ENCODE measurements at regions not wholly inside any gene's neighbourhood (a gene's known extent, or its start where the extent isn't known, plus 50 kb on each side); places are given as distances from the start of the nearest gene placed in this dataset.
A peak's percentile ranks its signal among the peaks of the same experiment; 100 is the strongest.

DNA sequence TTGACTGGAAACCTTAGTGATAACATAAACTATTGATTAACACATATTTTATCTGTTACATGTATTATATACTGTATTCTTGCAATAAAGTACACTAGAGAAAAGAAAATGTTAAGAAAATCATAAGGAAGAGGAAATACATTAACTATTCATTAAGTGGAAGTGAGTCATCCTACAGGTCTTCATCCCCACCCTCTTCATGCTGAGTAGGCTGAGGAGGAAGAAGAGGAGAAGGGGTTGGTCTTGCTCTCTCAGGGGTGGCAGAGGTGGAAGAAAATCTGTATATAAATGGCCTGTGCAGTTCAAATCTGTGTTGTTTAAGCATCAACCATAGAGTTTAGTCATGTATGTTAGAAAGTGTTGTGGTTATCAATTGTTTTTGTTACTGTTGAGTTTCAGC lies 66.1 kb upstream of the CHODL start:
- Histone ChIP-seq H3K4me2 (ENCODE audit: insufficient read depth in 1 of 2, low read depth in 2 of 2, low read length in 2 of 2) (no peak overlapping the region), H3K4ac (replicated peaks; ENCODE audit: insufficient read length, low read depth, low read length) (no peak overlapping the region), H2BK12ac (ENCODE audit: low read depth, low read length) (no peak overlapping the region), H3K27ac (ENCODE audit: low read depth, low read length) (no peak overlapping the region), H2BK15ac (ENCODE audit: low read length) (no peak overlapping the region), H2AK5ac (ENCODE audit: low read depth, low read length) (no peak overlapping the region), H3K36me3 (ENCODE audit: control insufficient read depth in 2 of 4, insufficient read depth in 4 of 4, low read length in 3 of 4) (no peaks in the 10 kb centered on the region), H3K4me1 (replicated peaks in 1 of 4; ENCODE audit: control insufficient read depth in 3 of 4, insufficient read depth in 4 of 4, low read length in 3 of 4) (no peaks in the 10 kb centered on the region), H3K9me3 (ENCODE audit: insufficient read depth in 2 of 2, low read depth in 1 of 2, low read length in 1 of 2) (no peaks in the 10 kb centered on the region), H2BK5ac (ENCODE audit: low read depth, low read length) (no peak overlapping the region), H3K14ac (ENCODE audit: insufficient read length) (no peak overlapping the region), H3K56ac (replicated peaks; ENCODE audit: insufficient read length, low read depth, low read length) (no peak overlapping the region), H3K23me2 (ENCODE audit: low read depth, low read length) (no peaks in the 10 kb centered on the region), H2BK120ac (replicated peaks; ENCODE audit: low read depth, low read length) (no peak overlapping the region), H2BK20ac (ENCODE audit: low read length) (no peak overlapping the region), H3K23ac (ENCODE audit: insufficient read length) (no peak overlapping the region), H3K18ac (ENCODE audit: extremely low read depth, low read length) (no peak overlapping the region), H3K27me3 (replicated peaks in 1 of 4; ENCODE audit: control insufficient read depth in 3 of 4, extremely low read depth in 1 of 4, insufficient read depth in 3 of 4, low read length in 3 of 4) (no peaks in the 10 kb centered on the region), H4K5ac (ENCODE audit: insufficient read length, low read depth, low read length) (no peak overlapping the region), H4K91ac (replicated peaks; ENCODE audit: insufficient read length, low read length) (no peak overlapping the region), H2AFZ (ENCODE audit: low read length) (no peak overlapping the region), H3K4me3 (ENCODE audit: extremely low read depth in 1 of 4, insufficient read depth in 2 of 4, low read depth in 3 of 4, low read length in 4 of 4) (no peak overlapping the region), H4K8ac (ENCODE audit: extremely low read depth, insufficient read depth, low read length) (no peak overlapping the region), H3K79me2 (ENCODE audit: control insufficient read depth in 1 of 2, insufficient read depth in 2 of 2, low read length in 2 of 2) (no peaks in the 10 kb centered on the region), H4K20me1 (replicated peaks in 1 of 2; ENCODE audit: control insufficient read depth in 1 of 2, insufficient read depth in 2 of 2, low read length in 2 of 2) (no peaks in the 10 kb centered on the region), H3K9ac (replicated peaks in 1 of 4; ENCODE audit: extremely low read depth in 1 of 4, low read depth in 3 of 4, low read length in 3 of 4) (no peak overlapping the region), H3K79me1 (ENCODE audit: low read depth, low read length) (no peaks in the 10 kb centered on the region)
- FAIRE-seq (peak; percentile 7), DNase-seq (ENCODE audit: low read depth in 1 of 2, low spot score in 2 of 2) (no peak)
- POLR2A ChIA-PET (ENCODE audit: partially characterized antibody): no interaction called here
- TF ChIP-seq RFX5 (IDR thresholded peaks at IDR 0.05; ENCODE audit: borderline replicate concordance, low read depth, low read length) (no peak), EGR1 (IDR thresholded peaks at IDR 0.05; ENCODE audit: borderline replicate concordance, low read depth, low read length) (no peak), TCF12 (IDR thresholded peaks at IDR 0.05; ENCODE audit: low read depth, low read length) (no peak), SAP30 (IDR thresholded peaks at IDR 0.05; ENCODE audit: insufficient read depth, insufficient replicate concordance, low read length) (no peak), TAF7 (optimal IDR thresholded peaks at IDR 0.05; ENCODE audit: borderline replicate concordance, low read depth, low read length) (no peak), KDM5A (IDR thresholded peaks at IDR 0.05; ENCODE audit: low read length) (no peak)
- TF ChIP-seq, protein P1, sequence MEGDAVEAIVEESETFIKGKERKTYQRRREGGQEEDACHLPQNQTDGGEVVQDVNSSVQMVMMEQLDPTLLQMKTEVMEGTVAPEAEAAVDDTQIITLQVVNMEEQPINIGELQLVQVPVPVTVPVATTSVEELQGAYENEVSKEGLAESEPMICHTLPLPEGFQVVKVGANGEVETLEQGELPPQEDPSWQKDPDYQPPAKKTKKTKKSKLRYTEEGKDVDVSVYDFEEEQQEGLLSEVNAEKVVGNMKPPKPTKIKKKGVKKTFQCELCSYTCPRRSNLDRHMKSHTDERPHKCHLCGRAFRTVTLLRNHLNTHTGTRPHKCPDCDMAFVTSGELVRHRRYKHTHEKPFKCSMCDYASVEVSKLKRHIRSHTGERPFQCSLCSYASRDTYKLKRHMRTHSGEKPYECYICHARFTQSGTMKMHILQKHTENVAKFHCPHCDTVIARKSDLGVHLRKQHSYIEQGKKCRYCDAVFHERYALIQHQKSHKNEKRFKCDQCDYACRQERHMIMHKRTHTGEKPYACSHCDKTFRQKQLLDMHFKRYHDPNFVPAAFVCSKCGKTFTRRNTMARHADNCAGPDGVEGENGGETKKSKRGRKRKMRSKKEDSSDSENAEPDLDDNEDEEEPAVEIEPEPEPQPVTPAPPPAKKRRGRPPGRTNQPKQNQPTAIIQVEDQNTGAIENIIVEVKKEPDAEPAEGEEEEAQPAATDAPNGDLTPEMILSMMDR (IDR thresholded peaks at IDR 0.05; ENCODE audit: control extremely low read depth in 1 of 3, insufficient read depth in 1 of 3, low read depth in 1 of 3, low read length in 3 of 3): no peak
- CTCF ChIA-PET (ENCODE audit: partially characterized antibody): interaction anchor here (0.7 kb wide), 1 partner anchor 25 kb away, joined by 3 read pairs; no protein-coding TSS in a partner anchor
